Breast epithelium (tissue), 4 donors: ENCODE measurements at regions not wholly inside any gene's neighbourhood (a gene's known extent, or its start where the extent isn't known, plus 50 kb on each side); places are given as distances from the start of the nearest gene placed in this dataset.
"Not testable (repeated sequence)": the region's sequence is repeated elsewhere in the genome, so short reads cannot be mapped to it uniquely, and the experiment has no call there.

Source experiments
- DNase-seq, 2 donors: peaks; one replicate each; pipeline ENCODE4 v3.0.0-alpha.2; 2019; ENCODE audit warnings: low spot score in 2 of 2
- H3K27ac ChIP-seq, 2 donors: fragments of 200-600 bp; sonication (generic) in 1 of 2; one replicate each; pipeline ENCODE4 v1.5.1; 2016 to 2019; ENCODE audit warnings: mild to moderate bottlenecking in 1 of 2
- H3K27me3 ChIP-seq, 2 donors: fragments of 200-600 bp; sonication (generic) in 1 of 2; one replicate each; pipeline versions ENCODE4 v1.5.1 to v1.6.0; 2017 to 2019; ENCODE audit warnings: control low read depth in 1 of 2, mild to moderate bottlenecking in 1 of 2
- H3K36me3 ChIP-seq: fragments of 200-600 bp; one replicate; pipeline ENCODE4 v1.5.1; 2019
- H3K4me1 ChIP-seq, 2 donors: fragments of 200-600 bp; sonication (generic); one replicate each; pipeline ENCODE4 v1.5.1; 2016 to 2019; ENCODE audit warnings: control low read depth in 1 of 2
- H3K4me3 ChIP-seq, 3 donors: fragments of 200-600 bp; sonication (generic); 1 replicate in 2 of 3; 2 replicates in 1 of 3; pipeline ENCODE4 v1.5.1; 2016 to 2019; ENCODE audit warnings: mild to moderate bottlenecking in 3 of 3, moderate library complexity in 2 of 3
- H3K9me3 ChIP-seq, 2 donors: fragments of 200-600 bp; sonication (generic) in 1 of 2; one replicate each; pipeline ENCODE4 v1.5.1; 2016 to 2019; ENCODE audit warnings: control low read depth in 1 of 2
- POLR2A ChIP-seq: fragments of 450-650 bp; IDR thresholded peaks from one replicate; pipeline ENCODE4 v1.6.1; 2016; ENCODE audit warnings: antibody characterized with exemption, mild to moderate bottlenecking, moderate library complexity
- POLR2AphosphoS5 ChIP-seq, 3 donors: sonication (generic); formaldehyde crosslinking; IDR thresholded peaks; one replicate each; pipeline ENCODE4 v1.6.1; 2017; ENCODE audit warnings: antibody characterized with exemption in 3 of 3
- intact Hi-C: fragments of 100-400 bp; cut with DNase I; formaldehyde crosslinking; loops from one replicate; pipeline ENCODE4 v1.15.1; 2023; ENCODE audit warnings: low total_unique reads
- TF ChIP-seq, protein P1 (sequence below), 3 donors: fragments of 450-650 bp; IDR thresholded peaks; one replicate each; pipeline ENCODE4 v1.5.1; 2016 to 2017; ENCODE audit warnings: antibody characterized with exemption in 3 of 3, mild to moderate bottlenecking in 3 of 3, moderate library complexity in 3 of 3

DNA sequence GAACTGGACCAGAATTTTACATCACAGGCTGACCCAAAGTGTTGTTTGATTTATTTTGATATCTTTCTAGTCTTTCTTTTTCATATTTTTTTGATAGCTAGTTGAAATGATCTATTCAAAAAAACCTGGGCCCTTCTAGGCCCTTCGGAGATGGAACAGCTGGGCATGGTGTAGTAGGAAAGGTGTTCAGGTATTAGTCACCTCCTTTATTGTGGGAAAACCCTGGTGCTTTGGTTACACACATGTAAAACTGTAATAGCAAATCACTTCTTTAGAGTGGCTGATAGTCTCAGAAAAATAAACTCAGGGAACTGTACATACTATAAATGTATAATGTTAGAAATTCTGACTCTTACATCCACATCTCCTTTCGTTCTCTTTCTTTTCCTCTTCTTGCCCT is 234.5 kb downstream of the PLA2G4A start:
- no peak for DNase-seq
- intact Hi-C loops = no loop called here
- H3K36me3 ChIP-seq = no peaks in the 10 kb centered on the region
- H3K27me3 ChIP-seq = no peaks in the 10 kb centered on the region
- no peak for TF ChIP-seq POLR2AphosphoS5 (IDR thresholded peaks at IDR 0.05)
- TF ChIP-seq, protein P1, sequence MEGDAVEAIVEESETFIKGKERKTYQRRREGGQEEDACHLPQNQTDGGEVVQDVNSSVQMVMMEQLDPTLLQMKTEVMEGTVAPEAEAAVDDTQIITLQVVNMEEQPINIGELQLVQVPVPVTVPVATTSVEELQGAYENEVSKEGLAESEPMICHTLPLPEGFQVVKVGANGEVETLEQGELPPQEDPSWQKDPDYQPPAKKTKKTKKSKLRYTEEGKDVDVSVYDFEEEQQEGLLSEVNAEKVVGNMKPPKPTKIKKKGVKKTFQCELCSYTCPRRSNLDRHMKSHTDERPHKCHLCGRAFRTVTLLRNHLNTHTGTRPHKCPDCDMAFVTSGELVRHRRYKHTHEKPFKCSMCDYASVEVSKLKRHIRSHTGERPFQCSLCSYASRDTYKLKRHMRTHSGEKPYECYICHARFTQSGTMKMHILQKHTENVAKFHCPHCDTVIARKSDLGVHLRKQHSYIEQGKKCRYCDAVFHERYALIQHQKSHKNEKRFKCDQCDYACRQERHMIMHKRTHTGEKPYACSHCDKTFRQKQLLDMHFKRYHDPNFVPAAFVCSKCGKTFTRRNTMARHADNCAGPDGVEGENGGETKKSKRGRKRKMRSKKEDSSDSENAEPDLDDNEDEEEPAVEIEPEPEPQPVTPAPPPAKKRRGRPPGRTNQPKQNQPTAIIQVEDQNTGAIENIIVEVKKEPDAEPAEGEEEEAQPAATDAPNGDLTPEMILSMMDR (IDR thresholded peaks at IDR 0.05) = no peak
- TF ChIP-seq POLR2A = no peak
- no peaks in the 10 kb centered on the region for H3K9me3 ChIP-seq
- no peak overlapping the region for H3K4me3 ChIP-seq
- H3K4me1 ChIP-seq = no peaks in the 10 kb centered on the region
- H3K27ac ChIP-seq = no peak overlapping the region

DNA sequence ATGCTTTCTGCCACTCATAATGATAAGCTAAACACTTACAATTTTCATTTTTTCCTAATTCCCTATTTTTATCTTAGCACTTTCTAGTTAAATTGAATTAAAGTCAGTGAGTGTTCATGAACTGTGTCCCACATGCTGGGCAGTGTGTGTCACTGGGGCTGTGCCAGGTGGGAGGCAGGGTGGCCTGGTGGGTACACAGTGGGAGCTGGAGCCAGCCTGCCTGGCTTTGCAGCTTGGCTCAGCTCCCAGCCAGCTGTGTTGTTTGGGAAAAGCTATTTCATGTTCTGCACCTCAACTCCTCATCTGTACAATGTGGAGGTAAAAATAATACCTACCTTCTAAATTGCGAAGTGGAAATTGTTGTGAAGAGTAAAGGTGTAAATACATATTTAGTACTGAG is 238.4 kb downstream of the PLA2G4A start:
- Histone ChIP-seq H3K27ac (no peak overlapping the region), H3K9me3 (no peaks in the 10 kb centered on the region), H3K36me3 (no peaks in the 10 kb centered on the region), H3K27me3 (no peaks in the 10 kb centered on the region), H3K4me1 (no peaks in the 10 kb centered on the region), H3K4me3 (no peak overlapping the region)
- no peak for TF ChIP-seq POLR2AphosphoS5 (IDR thresholded peaks at IDR 0.05)
- no peak for TF ChIP-seq POLR2A
- TF ChIP-seq, protein P1 (IDR thresholded peaks at IDR 0.05) = no peak
- intact Hi-C loops = no loop called here
- no peak for DNase-seq

DNA sequence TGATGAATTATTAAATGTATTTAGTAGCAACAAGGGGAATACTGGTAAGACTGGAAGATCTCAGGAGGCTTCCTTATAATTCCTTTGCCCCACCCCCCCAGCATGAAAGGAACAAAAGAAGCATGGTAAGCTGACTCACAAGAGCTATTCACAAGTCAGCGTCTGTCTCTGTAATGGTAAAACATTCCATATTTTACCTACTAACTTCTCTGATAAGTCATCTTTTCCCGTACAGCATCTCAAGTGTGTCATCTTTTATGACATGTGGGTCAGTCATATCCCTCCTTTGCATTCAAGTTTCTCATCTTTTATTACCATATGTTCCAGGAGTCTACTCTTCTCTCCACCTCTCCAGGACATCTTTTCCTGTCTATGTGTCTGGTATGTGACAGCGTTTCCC is 241.3 kb downstream of the PLA2G4A start:
- H3K9me3 ChIP-seq = peaks cover 0 to 6% of the 10 kb centered on the region in 2 donors
- no peaks in the 10 kb centered on the region for H3K36me3 ChIP-seq
- H3K27me3 ChIP-seq = no peaks in the 10 kb centered on the region
- no peak overlapping the region for H3K27ac ChIP-seq
- no peaks in the 10 kb centered on the region for H3K4me1 ChIP-seq
- no peak overlapping the region for H3K4me3 ChIP-seq
- intact Hi-C loops = loop anchor here (5.0 kb wide), 1 partner anchor 358 kb away; no protein-coding TSS in a partner anchor
- DNase-seq = no peak
- TF ChIP-seq, protein P1 (IDR thresholded peaks at IDR 0.05) = no peak
- no peak for TF ChIP-seq POLR2A
- no peak for TF ChIP-seq POLR2AphosphoS5 (IDR thresholded peaks at IDR 0.05)

DNA sequence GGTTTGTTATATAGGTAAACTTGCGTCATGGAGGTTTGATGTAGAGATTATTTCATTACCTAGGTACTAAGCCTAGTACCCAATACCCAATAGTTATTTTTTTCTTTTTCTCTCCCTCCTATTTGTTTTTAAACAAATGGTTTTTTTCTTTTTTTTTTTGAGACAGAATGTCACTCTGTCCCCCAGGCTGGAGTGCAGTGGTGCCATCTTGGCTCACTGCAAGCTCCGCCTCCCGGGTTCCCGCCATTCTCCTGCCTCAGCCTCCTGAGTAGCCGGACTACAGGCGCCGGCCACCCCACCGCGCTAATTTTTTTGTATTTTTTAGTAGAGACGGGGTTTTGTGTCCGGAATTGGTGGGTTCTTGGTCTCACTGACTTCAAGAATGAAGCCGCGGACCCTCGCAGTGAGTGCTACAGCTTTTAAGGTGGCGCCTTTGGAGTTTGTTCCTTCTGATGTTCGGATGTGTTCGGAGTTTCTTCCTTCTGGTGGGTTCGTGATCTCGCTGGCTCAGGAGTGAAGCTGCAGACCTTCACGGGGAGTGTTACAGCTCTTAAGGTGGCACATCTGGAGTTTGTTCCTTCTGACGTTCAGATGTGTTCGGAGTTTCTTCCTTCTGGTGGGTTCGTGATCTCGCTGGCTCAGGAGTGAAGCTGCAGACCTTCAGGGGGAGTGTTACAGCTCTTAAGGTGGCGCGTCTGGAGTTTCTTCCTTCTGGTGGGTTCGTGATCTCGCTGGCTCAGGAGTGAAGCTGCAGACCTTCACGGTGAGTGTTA is 243.7 kb downstream of the PLA2G4A start:
- not testable (repeated sequence) for H3K27me3 ChIP-seq, H3K36me3 ChIP-seq, H3K27ac ChIP-seq, H3K4me1 ChIP-seq, DNase-seq, H3K9me3 ChIP-seq
- intact Hi-C loops = loop anchor here (5.0 kb wide), 1 partner anchor 360 kb away; no protein-coding TSS in a partner anchor
- peak overlapping the region; percentile 21 to 50 (median 32) for H3K4me3 ChIP-seq

DNA sequence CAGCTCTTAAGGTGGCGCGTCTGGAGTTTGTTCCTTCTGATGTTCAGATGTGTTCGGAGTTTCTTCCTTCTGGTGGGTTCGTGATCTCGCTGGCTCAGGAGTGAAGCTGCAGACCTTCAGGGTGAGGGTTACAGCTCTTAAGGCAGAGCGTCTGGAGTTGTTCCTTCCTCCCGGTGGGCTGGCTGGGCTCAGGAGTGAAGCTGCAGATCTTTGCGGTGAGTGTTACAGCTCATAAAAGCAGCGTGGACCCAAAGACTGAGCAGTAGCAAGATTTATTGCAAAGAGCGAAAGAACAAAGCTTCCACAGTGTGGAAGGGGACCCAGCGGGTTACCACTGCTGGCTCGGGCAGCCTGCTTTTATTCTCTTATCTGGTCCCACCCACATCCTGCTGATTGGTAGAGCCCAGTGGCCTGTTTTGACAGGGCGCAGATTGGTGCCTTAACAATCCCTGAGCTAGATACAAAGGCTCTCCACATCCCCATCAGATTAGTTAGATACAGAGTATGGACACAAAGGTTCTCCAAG is 244.3 kb downstream of the PLA2G4A start:
- H3K27ac ChIP-seq, H3K36me3 ChIP-seq, DNase-seq, H3K27me3 ChIP-seq, H3K9me3 ChIP-seq, H3K4me1 ChIP-seq: not testable (repeated sequence)
- intact Hi-C loops = loop anchor here (5.0 kb wide), 1 partner anchor 361 kb away; no protein-coding TSS in a partner anchor
- peak overlapping the region; percentile 21 to 50 (median 32) for H3K4me3 ChIP-seq

DNA sequence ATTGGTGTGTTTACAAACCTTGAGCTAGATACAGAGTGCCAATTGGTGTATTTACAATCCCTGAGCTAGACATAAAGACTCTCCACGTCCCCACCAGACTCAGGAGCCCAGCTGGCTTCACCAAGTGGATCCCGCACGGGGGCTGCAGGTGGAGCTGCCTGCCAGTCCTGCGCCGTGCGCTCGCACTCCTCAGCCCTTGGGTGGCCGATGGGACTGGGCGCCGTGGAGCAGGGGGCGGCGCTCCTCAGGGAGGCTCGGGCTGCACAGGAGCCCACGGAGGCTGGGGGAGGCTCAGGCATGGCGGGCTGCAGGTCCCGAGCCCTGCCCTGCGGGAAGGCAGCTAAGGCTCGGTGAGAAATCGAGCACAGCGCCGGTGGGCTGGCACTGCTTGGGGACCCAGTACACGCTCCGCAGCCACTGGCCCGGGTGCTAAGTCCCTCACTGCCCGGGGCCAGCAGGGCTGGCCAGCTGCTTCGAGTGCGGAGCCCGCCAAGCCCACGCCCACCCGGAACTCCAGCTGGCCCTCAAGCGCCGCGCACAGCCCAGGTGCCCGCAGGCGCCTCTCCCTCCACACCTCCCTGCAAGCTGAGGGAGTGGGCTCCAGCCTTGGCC is 245.0 kb downstream of the PLA2G4A start:
- H3K4me1 ChIP-seq, H3K36me3 ChIP-seq, H3K9me3 ChIP-seq, H3K27me3 ChIP-seq, H3K27ac ChIP-seq, H3K4me3 ChIP-seq, DNase-seq: not testable (repeated sequence)
- intact Hi-C loops = loop anchor here (5.0 kb wide), 1 partner anchor 361 kb away; no protein-coding TSS in a partner anchor
